ENCODE measurements at regions not wholly inside any gene's neighbourhood (a gene's known extent, or its start where the extent isn't known, plus 50 kb on each side); places are given as distances from the start of the nearest gene placed in this dataset.
"Not testable (repeated sequence)": the region's sequence is repeated elsewhere in the genome, so short reads cannot be mapped to it uniquely, and the experiment has no call there.

GRCh38 chr16:76801357-76801756, 389.6 kb upstream of the MON1B start:
- DNase-seq (ENCODE audit: low spot score) = no peak

DNA sequence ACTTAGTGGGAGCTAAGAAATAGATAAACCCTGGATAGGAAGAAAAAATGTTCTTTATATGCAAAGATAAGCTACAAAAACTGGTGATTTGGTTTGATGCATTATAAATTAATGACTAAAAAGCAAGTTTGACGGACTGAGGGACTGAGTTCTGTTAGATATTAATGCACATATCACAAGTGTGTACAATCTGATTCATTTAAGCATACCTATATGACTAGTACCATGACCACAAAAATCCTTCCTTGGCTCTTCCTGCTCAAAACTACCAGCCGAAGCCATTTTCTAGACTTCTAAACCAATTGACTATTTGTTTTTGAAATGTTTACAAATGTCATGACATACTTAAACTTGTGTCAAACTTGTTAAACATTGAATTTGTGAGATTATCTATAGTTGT, 374.5 kb upstream of the MON1B start:
- DNase-seq (ENCODE audit: low spot score) = no peak

DNA sequence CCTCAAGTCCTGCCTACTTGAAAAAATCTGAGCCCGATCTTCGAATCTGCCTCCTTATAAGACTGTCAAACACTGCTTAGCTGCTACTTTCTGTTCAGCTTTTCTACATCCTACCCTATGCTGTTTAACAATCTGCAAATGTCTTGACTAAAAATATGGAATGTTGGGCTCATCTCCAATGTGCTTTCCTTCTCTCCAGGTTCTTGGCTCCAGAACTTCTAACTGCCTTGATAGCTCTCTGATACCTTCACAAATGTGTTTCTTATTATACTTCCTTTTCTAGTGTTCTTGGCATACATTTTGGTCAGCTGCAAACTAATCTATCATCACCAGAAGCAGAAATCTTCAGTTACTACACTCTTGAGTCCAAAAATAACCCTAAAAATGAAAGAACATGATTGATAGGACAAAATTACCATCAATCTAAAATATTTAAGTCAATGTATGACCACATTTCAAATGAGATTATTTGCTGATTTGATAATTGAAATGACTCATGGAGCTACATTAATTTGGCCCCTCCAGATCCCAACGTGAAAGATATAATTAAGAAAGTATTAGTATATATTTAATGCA, 372.3 kb upstream of the MON1B start:
- no peak for DNase-seq (ENCODE audit: low spot score)

DNA sequence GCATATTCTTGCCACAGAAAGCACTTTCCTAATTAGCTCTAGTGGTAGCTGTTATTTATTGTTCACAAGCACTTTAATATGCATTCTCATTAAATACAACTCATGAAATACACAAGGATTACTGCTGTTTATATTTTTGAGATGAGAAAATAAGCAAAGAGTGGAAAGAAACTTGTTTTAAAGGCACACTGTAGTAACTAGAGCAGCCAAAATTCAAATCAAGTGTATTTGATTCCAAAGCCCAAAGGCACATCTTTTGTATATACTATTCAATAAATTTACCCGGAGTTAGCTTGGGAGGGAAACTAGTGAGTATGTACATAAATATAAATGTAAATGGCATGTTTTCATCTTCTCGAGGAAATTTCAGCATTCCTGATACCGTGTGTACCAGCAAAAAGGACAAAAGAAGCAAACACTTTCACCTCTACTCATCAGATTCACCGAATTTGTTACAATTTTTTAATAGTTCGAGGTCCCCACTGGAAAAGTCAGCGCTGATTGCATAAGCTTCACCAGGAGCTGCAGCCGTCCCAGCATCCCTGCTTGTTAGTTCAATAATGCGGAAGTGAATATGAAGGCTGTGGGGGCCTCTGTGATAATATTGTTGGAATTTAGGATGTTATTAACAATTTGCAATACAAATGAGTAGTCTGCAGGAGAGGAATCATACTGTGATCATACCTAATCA, 371.6 kb upstream of the MON1B start:
- no peak for DNase-seq (ENCODE audit: low spot score)

DNA sequence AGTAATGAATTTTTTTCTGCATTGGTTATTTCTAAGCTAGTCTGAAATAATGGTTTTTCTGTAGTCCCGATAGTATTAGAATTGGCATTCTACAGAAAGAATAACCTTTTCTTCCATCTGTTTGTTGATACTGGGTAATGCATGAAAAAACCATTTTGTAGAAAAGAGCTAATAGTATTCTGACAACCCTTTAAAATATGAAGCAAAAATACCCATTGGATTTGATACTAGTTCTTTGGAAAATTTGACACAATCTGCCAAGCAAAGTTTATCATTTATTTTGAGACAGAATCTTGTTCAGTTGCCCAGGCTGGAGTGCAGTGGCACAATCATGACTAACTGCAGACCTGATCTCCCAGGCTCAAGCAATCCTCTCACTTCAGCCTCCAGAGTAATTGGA, 366.8 kb upstream of the MON1B start:
- no peak for DNase-seq (ENCODE audit: low spot score)

DNA sequence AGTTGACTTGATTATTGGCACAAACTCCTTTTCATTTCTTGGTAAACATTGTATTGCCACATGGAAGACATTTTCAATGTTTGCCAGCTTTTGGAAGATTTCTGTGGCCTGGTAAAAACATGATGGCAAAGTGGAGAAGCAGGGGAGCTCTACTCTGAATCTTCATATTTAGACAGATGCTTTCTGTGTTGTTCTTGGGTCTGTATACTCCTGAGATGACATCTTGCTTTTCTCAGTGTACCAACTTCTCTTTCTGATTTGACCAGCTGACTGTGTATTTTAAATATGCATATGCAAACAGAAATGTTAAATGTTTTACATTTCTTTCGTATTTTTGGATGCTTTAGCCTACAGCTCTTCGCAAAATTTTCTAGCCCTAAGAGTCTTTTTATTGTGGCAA, 366.2 kb upstream of the MON1B start:
- DNase-seq (ENCODE audit: low spot score) = no peak

DNA sequence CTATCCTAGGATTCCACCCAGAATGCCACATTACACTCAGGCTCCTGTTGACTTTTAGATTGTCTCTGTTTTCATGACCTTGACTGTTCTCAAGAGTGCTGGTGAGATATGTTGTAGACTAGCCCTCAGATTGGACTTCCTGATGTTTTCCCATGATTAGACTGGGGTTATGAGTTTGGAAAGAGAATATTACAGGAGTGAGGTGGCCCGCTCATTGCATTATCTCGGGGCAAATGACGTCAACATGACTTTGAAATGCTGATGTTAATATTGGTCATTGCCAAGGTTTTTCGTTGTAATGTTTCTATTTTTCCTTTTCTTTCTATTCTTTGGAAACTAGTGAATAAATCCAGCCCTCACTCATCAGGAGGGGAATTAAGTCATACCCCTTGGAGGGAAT, 355.7 kb upstream of the MON1B start:
- no peak for DNase-seq (ENCODE audit: low spot score)

GRCh38 chr16:76835779-76836300, 355.1 kb upstream of the MON1B start:
- DNase-seq (ENCODE audit: low spot score) = no peak

- no peak for DNase-seq (ENCODE audit: low spot score)
Measured at GRCh38 chr16:76837872-76838271, 353.1 kb upstream of the MON1B start.

DNA sequence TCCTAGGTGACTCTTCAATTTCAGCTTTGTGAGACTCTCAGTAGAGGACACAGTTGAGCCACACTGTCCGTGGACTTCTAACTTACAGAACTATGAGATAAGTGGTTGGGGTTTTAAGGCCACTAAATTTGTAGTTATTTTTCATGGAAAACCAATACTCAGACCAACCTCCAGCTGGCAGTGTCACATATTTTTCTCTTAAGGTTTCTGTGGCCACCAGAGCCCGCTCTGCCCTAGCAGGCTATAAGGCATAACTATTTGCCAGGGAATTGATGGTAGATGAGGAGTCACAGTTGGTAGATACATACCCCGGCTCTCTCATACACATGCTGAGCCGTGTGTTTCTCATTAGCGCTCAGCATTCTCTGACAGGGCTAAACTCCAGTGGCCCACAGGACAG, 336.8 kb upstream of the MON1B start:
- DNase-seq (ENCODE audit: low spot score) = no peak

GRCh38 chr16:76856112-76856511, 334.9 kb upstream of the MON1B start:
- DNase-seq (ENCODE audit: low spot score) = no peak

DNA sequence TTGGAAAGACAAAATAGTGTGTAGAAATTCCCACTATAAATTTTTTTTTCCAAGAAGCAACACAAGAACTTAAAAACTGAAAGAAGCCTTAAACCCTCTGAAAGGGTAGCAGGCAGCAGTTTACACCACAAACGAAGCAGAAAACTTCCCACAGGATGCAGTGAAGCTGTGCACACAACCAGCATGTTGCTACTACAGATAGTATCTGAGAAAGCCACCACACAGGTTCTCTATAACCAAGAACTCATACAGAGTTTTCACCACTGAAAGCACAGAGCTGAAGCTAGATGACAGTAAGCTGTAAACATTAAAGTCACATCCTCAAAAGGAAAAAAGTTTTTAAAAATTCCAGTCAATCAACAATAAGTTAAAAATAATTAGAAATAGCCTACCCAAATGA, 333.6 kb upstream of the MON1B start:
- no peak for DNase-seq (ENCODE audit: low spot score)

GRCh38 chr16:76862901-76863300, 328.1 kb upstream of the MON1B start:
- DNase-seq (ENCODE audit: low spot score) = no peak

DNA sequence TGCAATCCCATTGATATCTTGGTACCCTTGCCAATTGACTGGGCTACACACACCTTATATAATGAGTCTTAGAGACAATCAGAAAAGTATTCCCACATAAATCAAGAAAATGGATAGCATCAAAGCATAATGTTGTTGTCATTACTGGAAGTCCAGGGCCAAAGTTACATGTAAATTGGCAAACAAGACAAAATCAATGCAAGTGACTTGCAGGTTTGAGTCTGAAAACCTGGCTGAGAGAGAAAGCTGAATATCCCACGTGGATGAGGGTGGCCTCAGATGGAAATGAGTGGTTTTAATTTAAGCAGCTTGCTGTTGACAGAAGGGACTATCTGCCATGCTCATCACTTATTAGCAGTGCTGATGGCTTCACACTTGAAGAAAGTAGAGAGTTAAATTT, 324.0 kb upstream of the MON1B start:
- DNase-seq (ENCODE audit: low spot score) = no peak

GRCh38 chr16:76875898-76876297, 315.1 kb upstream of the MON1B start:
- no peak for DNase-seq (ENCODE audit: low spot score)

DNA sequence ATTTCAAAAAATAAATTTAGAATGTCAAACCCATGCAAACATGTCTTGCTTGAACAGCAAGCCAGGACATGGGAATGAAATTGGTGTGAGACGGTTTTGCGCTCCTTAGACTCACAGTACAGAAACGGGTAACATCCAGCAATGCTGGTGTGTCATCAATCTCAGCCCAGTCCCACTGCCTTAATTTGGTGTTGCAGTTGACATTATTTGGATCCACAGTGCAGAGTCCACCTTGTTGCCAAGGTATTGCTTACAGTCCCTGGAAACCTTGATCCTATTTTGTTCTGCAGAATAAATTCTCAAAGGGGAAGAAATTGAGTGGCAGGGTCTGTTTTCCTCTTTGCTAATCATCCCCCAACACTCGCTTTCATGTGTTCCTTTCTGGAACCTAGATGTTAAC, 311.6 kb upstream of the MON1B start:
- DNase-seq (ENCODE audit: low spot score) = no peak

DNA sequence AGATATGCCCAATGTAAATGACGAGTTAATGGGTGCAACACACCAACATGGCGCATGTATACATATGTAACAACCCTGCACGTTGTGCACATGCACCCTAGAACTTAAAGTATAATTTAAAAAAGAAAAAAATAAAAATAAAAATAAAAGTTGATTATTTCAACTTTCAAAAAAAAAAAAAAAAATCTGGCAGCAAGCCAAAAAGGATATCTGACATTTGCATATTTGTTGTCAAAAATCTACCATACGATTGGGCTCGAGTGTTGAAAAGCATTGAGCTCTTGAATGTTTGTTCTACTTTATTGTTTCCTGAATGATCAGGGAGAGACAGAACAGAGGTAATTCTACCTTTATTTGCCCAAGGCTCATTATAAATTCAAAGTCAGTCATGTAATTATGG, 310.5 kb upstream of the MON1B start:
- DNase-seq (ENCODE audit: low spot score) = not testable (repeated sequence)

GRCh38 chr16:76882105-76882504, 308.9 kb upstream of the MON1B start:
- DNase-seq (ENCODE audit: low spot score) = no peak

GRCh38 chr16:76883076-76883475, 307.9 kb upstream of the MON1B start:
- no peak for DNase-seq (ENCODE audit: low spot score)

DNA sequence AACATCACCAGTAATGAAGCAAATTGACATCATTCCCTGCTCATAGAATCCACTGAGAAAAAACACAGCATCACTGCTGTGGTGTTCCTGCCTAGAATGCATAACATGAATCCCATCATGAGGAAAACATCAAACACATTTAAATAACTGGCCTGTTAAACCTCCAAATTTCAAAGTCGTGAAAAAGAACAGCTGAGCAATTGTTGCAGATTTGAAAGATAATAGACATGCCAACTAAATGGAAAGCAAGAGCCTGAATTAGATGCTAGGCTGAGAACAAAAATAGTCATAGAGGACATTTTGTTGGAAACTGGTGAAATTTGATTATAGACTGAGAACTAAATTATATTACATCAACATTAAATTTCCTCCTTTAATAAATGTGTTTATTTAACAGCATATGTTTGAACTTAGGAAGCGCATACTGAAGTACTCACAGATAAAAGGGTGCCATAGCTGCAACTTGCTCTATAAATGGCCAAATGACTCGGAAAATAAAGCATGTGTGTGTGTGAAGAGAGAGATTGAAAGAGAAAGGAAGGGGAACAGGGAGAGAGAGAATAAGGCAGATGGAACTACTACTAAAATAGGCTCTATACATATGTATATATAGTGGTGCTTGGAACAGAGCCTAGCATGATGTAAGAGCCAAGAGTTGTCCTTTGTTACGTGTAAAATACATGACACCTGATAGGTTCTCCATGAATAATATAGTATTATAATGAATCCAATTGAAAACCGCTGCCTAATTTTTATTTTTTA, 305.0 kb upstream of the MON1B start:
- DNase-seq (ENCODE audit: low spot score) = no peak

DNA sequence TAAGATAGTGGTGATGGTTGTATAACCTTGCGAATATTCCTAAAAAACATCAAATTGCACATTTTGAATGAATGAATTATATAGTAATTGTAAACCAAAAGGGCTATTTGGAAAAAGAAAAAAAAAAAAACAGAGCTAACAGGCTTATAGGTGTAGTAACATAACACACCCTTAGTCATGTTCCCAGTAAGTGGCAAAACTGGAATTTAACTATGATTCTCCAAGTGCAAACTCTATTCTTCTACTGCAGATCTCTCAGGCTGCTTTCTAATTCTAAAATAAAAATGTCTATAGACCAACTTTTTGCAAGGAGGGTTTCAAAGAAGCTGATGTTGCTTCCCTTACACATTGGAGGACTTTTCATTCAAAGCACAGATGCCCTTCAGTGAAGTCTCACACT, 293.2 kb upstream of the MON1B start:
- DNase-seq (ENCODE audit: low spot score) = no peak

DNA sequence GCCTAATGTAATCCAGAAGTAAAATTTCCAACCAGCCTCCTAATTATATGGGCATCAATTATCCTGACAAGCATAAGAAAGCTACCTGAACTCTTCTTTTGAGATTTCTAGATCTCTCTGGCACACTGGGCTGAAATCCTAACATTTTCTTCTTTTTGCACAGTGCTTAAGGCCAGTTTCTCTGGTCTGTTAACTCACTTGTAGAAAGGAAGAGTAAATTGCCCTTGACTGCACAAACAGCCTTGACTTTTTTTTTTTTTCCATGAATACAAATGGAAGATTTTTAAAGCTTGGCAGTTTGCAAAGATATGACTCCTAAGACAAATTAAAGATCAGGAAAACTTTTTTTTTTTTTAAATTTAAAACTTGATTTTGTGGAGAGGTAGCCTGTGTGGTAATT, 291.2 kb upstream of the MON1B start:
- DNase-seq (ENCODE audit: low spot score) = no peak
